ENCODE measurements at regions not wholly inside any gene's neighbourhood (a gene's known extent, or its start where the extent isn't known, plus 50 kb on each side); places are given as distances from the start of the nearest gene placed in this dataset.

GRCh38 chr3:28089527-28089897 lies 151.9 kb upstream of the CMC1 start:
- TF ChIP-seq EZH2phosphoT487 (IDR thresholded peaks at IDR 0.05; ENCODE audit: borderline replicate concordance, low read length): no peak
- no peak for TF ChIP-seq CTCF (IDR thresholded peaks at IDR 0.05; ENCODE audit: low read depth, low read length, poor library complexity, severe bottlenecking)
- no peaks in the 10 kb centered on the region for H3K36me3 ChIP-seq (ENCODE audit: control insufficient read depth, low read length)
- no peak overlapping the region for H3K4me3 ChIP-seq (ENCODE audit: low read length)
- no peak overlapping the region for H3K4me2 ChIP-seq (ENCODE audit: low read length)
- H3K9me2 ChIP-seq (replicated peaks; ENCODE audit: control insufficient read depth, low read length): no peaks in the 10 kb centered on the region
- no peaks in the 10 kb centered on the region for H4K20me1 ChIP-seq (ENCODE audit: control insufficient read depth, insufficient read depth, low read depth, low read length)
- H3K4me1 ChIP-seq (ENCODE audit: control insufficient read depth, low read length): no peaks in the 10 kb centered on the region
- H3K79me2 ChIP-seq (ENCODE audit: control insufficient read depth, low read length): no peaks in the 10 kb centered on the region
- H3F3A ChIP-seq (ENCODE audit: control insufficient read depth, insufficient read depth): no peaks in the 10 kb centered on the region
- no peak overlapping the region for H3K27ac ChIP-seq (ENCODE audit: low read depth, low read length)
- no peaks in the 10 kb centered on the region for H3K27me3 ChIP-seq (ENCODE audit: control insufficient read depth, low read length)
- H3K9me3 ChIP-seq (ENCODE audit: control insufficient read depth, insufficient read depth, low read length): no peaks in the 10 kb centered on the region

DNA sequence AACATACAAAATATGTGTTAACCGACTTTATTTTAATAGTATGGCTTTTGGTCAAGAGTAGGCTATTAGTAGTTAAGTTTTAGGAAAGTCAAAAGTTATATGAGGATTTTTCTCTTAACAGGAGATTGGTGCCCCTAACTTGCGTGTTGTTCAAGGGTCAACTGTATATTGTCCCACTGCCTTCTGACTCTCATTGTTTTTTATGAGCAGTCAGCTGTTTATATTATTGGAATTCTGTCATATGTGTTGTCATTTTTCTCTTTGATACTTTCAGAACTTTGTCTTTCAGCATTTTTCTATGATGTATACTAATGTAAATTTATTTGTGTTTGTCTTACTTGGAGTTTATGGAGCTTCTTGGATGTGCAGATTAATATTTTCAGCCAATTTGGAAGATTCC lies 142.1 kb upstream of the CMC1 start:
- Histone ChIP-seq H3K9me2 (replicated peaks; ENCODE audit: control insufficient read depth, low read length) (no peaks in the 10 kb centered on the region), H3K4me3 (ENCODE audit: low read length) (no peak overlapping the region), H4K20me1 (ENCODE audit: control insufficient read depth, insufficient read depth, low read depth, low read length) (no peaks in the 10 kb centered on the region), H3K4me1 (ENCODE audit: control insufficient read depth, low read length) (no peaks in the 10 kb centered on the region), H3K79me2 (ENCODE audit: control insufficient read depth, low read length) (no peaks in the 10 kb centered on the region), H3K4me2 (ENCODE audit: low read length) (no peak overlapping the region), H3K27me3 (ENCODE audit: control insufficient read depth, low read length) (no peaks in the 10 kb centered on the region), H3K27ac (ENCODE audit: low read depth, low read length) (no peak overlapping the region), H3F3A (ENCODE audit: control insufficient read depth, insufficient read depth) (no peaks in the 10 kb centered on the region), H3K36me3 (ENCODE audit: control insufficient read depth, low read length) (no peaks in the 10 kb centered on the region), H3K9me3 (ENCODE audit: control insufficient read depth, insufficient read depth, low read length) (peaks cover 3% of the 10 kb centered on the region; the same call in 1 of the 2 replicates)
- TF ChIP-seq EZH2phosphoT487 (IDR thresholded peaks at IDR 0.05; ENCODE audit: borderline replicate concordance, low read length) (no peak), CTCF (IDR thresholded peaks at IDR 0.05; ENCODE audit: low read depth, low read length, poor library complexity, severe bottlenecking) (no peak)

DNA sequence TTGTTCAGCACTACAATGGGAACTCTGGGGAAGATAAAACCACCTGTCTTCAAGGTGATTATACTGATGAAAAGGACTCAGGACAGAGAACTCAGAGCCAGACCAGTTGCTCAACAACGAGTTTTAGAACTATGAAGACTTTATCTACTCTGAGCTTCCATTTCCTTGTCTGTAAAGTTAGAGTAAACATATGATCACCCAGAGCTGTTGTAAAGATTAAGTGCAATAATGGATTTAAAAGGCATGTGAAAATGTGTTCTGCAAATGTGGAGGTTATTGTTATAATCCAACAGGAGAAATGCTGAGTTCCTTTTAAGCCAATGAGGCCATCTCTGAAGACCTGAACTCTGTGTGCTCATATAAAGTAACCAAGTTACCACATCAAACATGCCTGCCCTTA lies 139.7 kb upstream of the CMC1 start:
- Histone ChIP-seq H3K4me2 (ENCODE audit: low read length) (no peak overlapping the region), H3K9me2 (replicated peaks; ENCODE audit: control insufficient read depth, low read length) (no peaks in the 10 kb centered on the region), H3K27ac (ENCODE audit: low read depth, low read length) (no peak overlapping the region), H3F3A (ENCODE audit: control insufficient read depth, insufficient read depth) (no peaks in the 10 kb centered on the region), H4K20me1 (ENCODE audit: control insufficient read depth, insufficient read depth, low read depth, low read length) (no peaks in the 10 kb centered on the region), H3K9me3 (ENCODE audit: control insufficient read depth, insufficient read depth, low read length) (peaks cover 3% of the 10 kb centered on the region; the same call in 1 of the 2 replicates), H3K79me2 (ENCODE audit: control insufficient read depth, low read length) (no peaks in the 10 kb centered on the region), H3K4me1 (ENCODE audit: control insufficient read depth, low read length) (no peaks in the 10 kb centered on the region), H3K27me3 (ENCODE audit: control insufficient read depth, low read length) (no peaks in the 10 kb centered on the region), H3K36me3 (ENCODE audit: control insufficient read depth, low read length) (no peaks in the 10 kb centered on the region), H3K4me3 (ENCODE audit: low read length) (no peak overlapping the region)
- no peak for TF ChIP-seq CTCF (IDR thresholded peaks at IDR 0.05; ENCODE audit: low read depth, low read length, poor library complexity, severe bottlenecking)
- no peak for TF ChIP-seq EZH2phosphoT487 (IDR thresholded peaks at IDR 0.05; ENCODE audit: borderline replicate concordance, low read length)

- no peak for TF ChIP-seq CTCF (IDR thresholded peaks at IDR 0.05; ENCODE audit: low read depth, low read length, poor library complexity, severe bottlenecking)
- no peak for TF ChIP-seq EZH2phosphoT487 (IDR thresholded peaks at IDR 0.05; ENCODE audit: borderline replicate concordance, low read length)
- Histone ChIP-seq H3K4me3 (ENCODE audit: low read length) (no peak overlapping the region), H3K4me2 (ENCODE audit: low read length) (no peak overlapping the region), H3K9me3 (ENCODE audit: control insufficient read depth, insufficient read depth, low read length) (peaks cover 3% of the 10 kb centered on the region; the same call in 1 of the 2 replicates), H3K27ac (ENCODE audit: low read depth, low read length) (no peak overlapping the region), H3K4me1 (ENCODE audit: control insufficient read depth, low read length) (no peaks in the 10 kb centered on the region), H4K20me1 (ENCODE audit: control insufficient read depth, insufficient read depth, low read depth, low read length) (no peaks in the 10 kb centered on the region), H3K36me3 (ENCODE audit: control insufficient read depth, low read length) (no peaks in the 10 kb centered on the region), H3K9me2 (replicated peaks; ENCODE audit: control insufficient read depth, low read length) (no peaks in the 10 kb centered on the region), H3K79me2 (ENCODE audit: control insufficient read depth, low read length) (no peaks in the 10 kb centered on the region), H3K27me3 (ENCODE audit: control insufficient read depth, low read length) (no peaks in the 10 kb centered on the region), H3F3A (ENCODE audit: control insufficient read depth, insufficient read depth) (no peaks in the 10 kb centered on the region)
Measured at GRCh38 chr3:28103861-28104260, 137.6 kb upstream of the CMC1 start.

Data from DOHH2 (cell line).